HepG2 (cell line): ENCODE measurements at regions not wholly inside any gene's neighbourhood (a gene's known extent, or its start where the extent isn't known, plus 50 kb on each side); places are given as distances from the start of the nearest gene placed in this dataset.

Experiments used
- ATAC-seq: fragments of 200-7000 bp; cut with Tn5 transposase; 3 replicates; pipeline ENCODE4 v1.9.1; 2020; ENCODE audit warnings: mild to moderate bottlenecking, moderate library complexity
- BruUV-seq: library from RNA; stranded (reverse); fragments of 400-500 nt; replicated peaks from 2 replicates; lab custom pipeline; 2021; lab: Mats Ljungman, UMichigan
- CTCF ChIA-PET: fragments of 300-600 bp; formaldehyde crosslinking; extraction: SDS; loops from one replicate; lab custom pipeline; 2021; ENCODE audit warnings: low total read pairs, inconsistent platforms, low intra/inter-chr PET ratio; lab: Yijun Ruan, JAX
- POLR2A ChIA-PET: fragments of 350-600 bp; sonication (Branson Sonifier 250); formaldehyde crosslinking; loops from one replicate; lab custom pipeline; 2020; ENCODE audit warnings: antibody characterized with exemption, inconsistent platforms; lab: Yijun Ruan, JAX
- DNase-seq: peaks from one replicate; pipeline ENCODE4 v3.0.0-alpha.2; 2015; ENCODE audit warnings: low spot score
- FAIRE-seq: peaks from 3 replicates; lab custom pipeline; 2011; peaks lifted over from hg19 to GRCh38; lab: Jason Lieb, UNC
- H2AFZ ChIP-seq: one replicate; pipeline ENCODE4 v1.6.1; 2011; ENCODE audit warnings: low read length, inconsistent platforms
- H3K27ac ChIP-seq: fragments of 300-600 bp; 3 replicates; pipeline ENCODE4 v1.8.0; 2011; ENCODE audit warnings: mixed run types, mild to moderate bottlenecking, mixed read lengths, low read length, inconsistent platforms; ENCODE audit not compliant: insufficient read depth; ENCODE audit errors: extremely low read length
- H3K27me3 ChIP-seq, 2 experiments: fragments of 200-600 bp in 1 of 2; 2 replicates in 1 of 2; 3 replicates in 1 of 2; pipeline versions ENCODE4 v1.6.0 to v1.8.0; 2011; ENCODE audit warnings: low read length in 2 of 2, mild to moderate bottlenecking in 2 of 2, moderate library complexity in 2 of 2, inconsistent platforms in 1 of 2; ENCODE audit not compliant: insufficient read depth in 2 of 2, control insufficient read depth in 1 of 2
- H3K36me3 ChIP-seq, 2 experiments: fragments of 200-600 bp in 1 of 2; replicated peaks in 1 of 2; 2 replicates in 1 of 2; 3 replicates in 1 of 2; pipeline versions ENCODE4 v1.5.1 to v1.8.0; 2011; ENCODE audit warnings: low read length in 2 of 2, inconsistent platforms in 1 of 2; ENCODE audit not compliant: insufficient read depth in 2 of 2, control insufficient read depth in 1 of 2
- H3K4me1 ChIP-seq: 2 replicates; pipeline ENCODE4 v1.5.1; 2012; ENCODE audit warnings: low read length, inconsistent platforms; ENCODE audit not compliant: insufficient read depth
- H3K4me2 ChIP-seq: 2 replicates; pipeline ENCODE4 v1.6.0; 2011; ENCODE audit warnings: low read depth, low read length, inconsistent platforms
- H3K4me3 ChIP-seq, 3 experiments: fragments of 200-600 bp in 1 of 3; sonication (generic), shearing (Covaris generic) in 1 of 3; replicated peaks in 1 of 3; 2 replicates each; pipeline ENCODE4 v1.5.1; 2011 to 2016; ENCODE audit warnings: low read length in 3 of 3, inconsistent platforms in 2 of 3, low read depth in 2 of 3, mild to moderate bottlenecking in 2 of 3, control low read depth in 1 of 3, mixed read lengths in 1 of 3; ENCODE audit not compliant: insufficient read depth in 1 of 3
- H3K79me2 ChIP-seq: one replicate; pipeline ENCODE4 v1.6.1; 2011; ENCODE audit warnings: low read length, inconsistent platforms; ENCODE audit not compliant: insufficient read depth
- H3K9ac ChIP-seq: 2 replicates; pipeline ENCODE4 v1.6.0; 2011; ENCODE audit warnings: mild to moderate bottlenecking, low read depth, low read length, inconsistent platforms; ENCODE audit not compliant: insufficient read depth
- H3K9me3 ChIP-seq: 2 replicates; pipeline ENCODE4 v1.5.1; 2012; ENCODE audit warnings: mild to moderate bottlenecking, low read length
- H4K20me1 ChIP-seq: 2 replicates; pipeline ENCODE4 v1.6.0; 2011; ENCODE audit warnings: inconsistent platforms, mild to moderate bottlenecking, low read length, moderate library complexity; ENCODE audit not compliant: insufficient read depth
- AHDC1 ChIP-seq: sonication (generic); formaldehyde crosslinking; IDR thresholded peaks from 2 replicates; pipeline ENCODE4 v1.5.1; 2020; ENCODE audit warnings: mild to moderate bottlenecking, missing genetic modification reagents, borderline replicate concordance
- ARNTL ChIP-seq: sonication (generic); formaldehyde crosslinking; IDR thresholded peaks from 2 replicates; pipeline ENCODE4 v1.4.0; 2020; ENCODE audit warnings: mild to moderate bottlenecking, missing genetic modification reagents
- FOXK1 ChIP-seq: sonication (generic); formaldehyde crosslinking; IDR thresholded peaks from 2 replicates; pipeline ENCODE4 v1.4.0; 2020; ENCODE audit warnings: low read depth, missing genetic modification reagents, borderline replicate concordance
- MAFF ChIP-seq: IDR thresholded peaks from 2 replicates; pipeline ENCODE4 v1.6.1; 2011; ENCODE audit warnings: low read depth, low read length, improper control_type of control experiment
- MAFK ChIP-seq, 2 experiments: IDR thresholded peaks in 1 of 2; conservative IDR thresholded peaks in 1 of 2; 2 replicates each; pipeline ENCODE4 v1.6.1; 2011; ENCODE audit warnings: improper control_type of control experiment in 2 of 2, low read length in 2 of 2
- SMARCC2 ChIP-seq: fragments of 450-650 bp; IDR thresholded peaks from 2 replicates; pipeline ENCODE4 v1.6.1; 2017; ENCODE audit warnings: antibody characterized with exemption, mild to moderate bottlenecking
- TRIM24 ChIP-seq: sonication (generic); formaldehyde crosslinking; IDR thresholded peaks from 2 replicates; pipeline ENCODE4 v1.8.0; 2022; ENCODE audit warnings: mild to moderate bottlenecking, missing genetic modification reagents
- ZNF225 ChIP-seq: sonication (generic); formaldehyde crosslinking; IDR thresholded peaks from 2 replicates; pipeline ENCODE4 v1.4.0; 2020; ENCODE audit warnings: mild to moderate bottlenecking, missing genetic modification reagents
- ZNF704 ChIP-seq: sonication (generic); formaldehyde crosslinking; IDR thresholded peaks from 2 replicates; pipeline ENCODE4 v1.8.1; 2023; ENCODE audit warnings: mild to moderate bottlenecking, inconsistent platforms, moderate library complexity, missing genetic modification reagents, borderline replicate concordance
- ZNF709 ChIP-seq: sonication (generic); formaldehyde crosslinking; IDR thresholded peaks from 2 replicates; pipeline ENCODE4 v1.5.0; 2020; ENCODE audit warnings: mild to moderate bottlenecking, missing genetic modification reagents
- ZNF747 ChIP-seq: sonication (generic); formaldehyde crosslinking; IDR thresholded peaks from 2 replicates; pipeline ENCODE4 v1.8.1; 2023; ENCODE audit warnings: missing genetic modification reagents, mild to moderate bottlenecking, borderline replicate concordance
- ZNF749 ChIP-seq: sonication (generic); formaldehyde crosslinking; IDR thresholded peaks from 2 replicates; pipeline ENCODE4 v1.8.0; 2022; ENCODE audit warnings: mild to moderate bottlenecking, missing genetic modification reagents, moderate library complexity, borderline replicate concordance
- ZSCAN30 ChIP-seq: sonication (generic); formaldehyde crosslinking; IDR thresholded peaks from 2 replicates; pipeline ENCODE4 v1.5.0; 2020; ENCODE audit warnings: mild to moderate bottlenecking, missing genetic modification reagents
- whole genome bisulfite sequencing: methylation state at CpG from one replicate; pipeline ENCODE4 v1.1.6; 2017; ENCODE audit warnings: low lambda C conversion rate; 5-methylcytosine and 5-hydroxymethylcytosine counted together
- in situ Hi-C: cut with HindIII; loops from 2 replicates; pipeline ENCODE4 v1.10.0; 2017; ENCODE audit warnings: low pct_unique_long_range_greater_than_20kb; ENCODE audit not compliant: extremely low pct_ligation_motif_present
- intact Hi-C: fragments of 100-400 bp; cut with micrococcal nuclease; formaldehyde crosslinking; loops from one replicate; pipeline ENCODE4 v1.10.0; 2022; ENCODE audit not compliant: unreplicated experiment

GRCh38 chr10:33401300-33401699 lies 66.8 kb upstream of the NRP1 start:
- no peak overlapping the region for H2AFZ ChIP-seq
- peak; percentile 99 for TF ChIP-seq MAFF
- no peak for TF ChIP-seq FOXK1 (CRISPR knock-in tag)
- TF ChIP-seq MAFK (conservative IDR thresholded peaks at IDR 0.05 in 1 of 2, IDR thresholded peaks at IDR 0.05 in 1 of 2; ENCODE audit: low read length in 2 of 2) = peak; percentile 98 to 100
- TF ChIP-seq, all 625 proteins: peak for 2
- no peaks in the 10 kb centered on the region for H3K4me1 ChIP-seq
- no peak for ATAC-seq
- H3K4me2 ChIP-seq = no peak overlapping the region
- POLR2A ChIA-PET = no interaction called here
- H4K20me1 ChIP-seq = no peaks in the 10 kb centered on the region
- DNase-seq = no peak
- no peaks in the 10 kb centered on the region for H3K79me2 ChIP-seq
- FAIRE-seq = no peak
- no peak overlapping the region for H3K27ac ChIP-seq
- in situ Hi-C loops (no loop called here), intact Hi-C loops (no loop called here)
- no peaks in the 10 kb centered on the region for H3K36me3 ChIP-seq
- WGBS = 47% methylated on average over 2 of the region's 2 CpGs
- H3K9ac ChIP-seq = no peak overlapping the region
- CTCF ChIA-PET = no interaction called here
- peaks cover 0 to 3% of the 10 kb centered on the region in 2 experiments; a peak in 2 of 5 replicates for H3K27me3 ChIP-seq
- peaks cover 7% of the 10 kb centered on the region; the same call in 1 of the 2 replicates for H3K9me3 ChIP-seq
- no peak overlapping the region for H3K4me3 ChIP-seq
- BruUV-seq = no TSS peak

GRCh38 chr10:33398796-33399195 lies 64.3 kb upstream of the NRP1 start:
- Histone ChIP-seq H2AFZ (no peak overlapping the region), H3K9me3 (peaks cover 7% of the 10 kb centered on the region; the same call in 1 of the 2 replicates), H3K4me1 (no peaks in the 10 kb centered on the region), H3K9ac (no peak overlapping the region), H3K36me3 (no peaks in the 10 kb centered on the region), H3K27ac (no peak overlapping the region), H3K4me2 (no peak overlapping the region), H3K27me3 (peaks cover 0 to 3% of the 10 kb centered on the region in 2 experiments; a peak in 1 of 5 replicates), H3K79me2 (no peaks in the 10 kb centered on the region), H3K4me3 (no peak overlapping the region), H4K20me1 (no peaks in the 10 kb centered on the region)
- FAIRE-seq = no peak
- no TSS peak for BruUV-seq
- ChIA-PET CTCF (no interaction called here), POLR2A (no interaction called here)
- WGBS = 37% methylated on average over 5 of the region's 5 CpGs
- no peak for ATAC-seq
- in situ Hi-C loops = no loop called here
- intact Hi-C loops = no loop called here
- no peak for DNase-seq
- TF ChIP-seq ZNF747 (CRISPR knock-in tag) (no peak), ZNF709 (CRISPR knock-in tag) (no peak), AHDC1 (CRISPR knock-in tag) (no peak), ZNF704 (CRISPR knock-in tag) (no peak), ARNTL (CRISPR knock-in tag) (no peak), SMARCC2 (no peak), ZNF225 (no peak), TRIM24 (CRISPR knock-in tag) (no peak), ZNF749 (CRISPR knock-in tag) (no peak), ZSCAN30 (CRISPR knock-in tag) (no peak)
